MM.1S (cell line): ENCODE measurements at regions not wholly inside any gene's neighbourhood (a gene's known extent, or its start where the extent isn't known, plus 50 kb on each side); places are given as distances from the start of the nearest gene placed in this dataset.

Experiments used
- CTCF ChIP-seq: fragments of 300-600 bp; sonication (generic); IDR thresholded peaks from 2 replicates; pipeline ENCODE4 v1.5.1; 2016; ENCODE audit warnings: antibody characterized with exemption, low read length, mixed read lengths
- EZH2phosphoT487 ChIP-seq: fragments of 300-600 bp; sonication (generic); IDR thresholded peaks from 2 replicates; pipeline ENCODE4 v1.6.1; 2018; ENCODE audit warnings: antibody characterized with exemption, low read length

- TF ChIP-seq CTCF (no peak), EZH2phosphoT487 (no peak)
These were observed 226.9 kb upstream of the SEMA3D start for GRCh38 chr7:85413718-85414117.
